OCI-LY7 (cell line): ENCODE measurements at regions not wholly inside any gene's neighbourhood (a gene's known extent, or its start where the extent isn't known, plus 50 kb on each side); places are given as distances from the start of the nearest gene placed in this dataset.

Experiments used
- CTCF ChIP-seq: fragments of 200-600 bp; sonication (generic); conservative IDR thresholded peaks from 2 replicates; pipeline ENCODE4 v1.5.1; 2014; ENCODE audit warnings: mild to moderate bottlenecking, antibody characterized with exemption, low read length, moderate library complexity, mixed read lengths
- EZH2phosphoT487 ChIP-seq: fragments of 200-600 bp; sonication (generic); IDR thresholded peaks from 2 replicates; pipeline ENCODE4 v1.6.1; 2018; ENCODE audit warnings: low read depth, borderline replicate concordance, mild to moderate bottlenecking, mixed run types, antibody characterized with exemption, low read length, moderate library complexity, mixed read lengths

DNA sequence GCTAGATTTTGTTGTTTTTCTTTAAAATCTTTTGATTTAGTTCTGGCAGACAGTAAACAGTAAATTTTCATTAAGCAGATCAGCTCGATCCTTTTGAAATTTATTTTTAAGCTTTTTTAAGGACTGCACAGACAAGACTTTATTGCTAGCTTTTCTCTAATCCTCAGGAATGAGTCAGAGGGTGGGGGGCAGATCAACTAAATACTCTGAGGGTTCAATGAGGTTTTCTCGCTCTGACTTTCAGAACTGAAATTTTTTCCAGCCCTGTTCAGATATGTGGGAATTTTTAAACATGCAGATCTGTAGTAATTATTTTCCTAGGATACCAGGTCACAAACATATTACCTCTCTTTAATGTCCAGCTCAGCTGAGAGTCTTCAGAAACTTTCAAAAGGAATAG is 977.2 kb downstream of the CDH11 start:
- TF ChIP-seq CTCF (no peak), EZH2phosphoT487 (no peak)
